ENCODE measurements at regions not wholly inside any gene's neighbourhood (a gene's known extent, or its start where the extent isn't known, plus 50 kb on each side); places are given as distances from the start of the nearest gene placed in this dataset.

GRCh38 chr3:8400911-8401310 is 100.7 kb upstream of the LMCD1 start:
- TF ChIP-seq CTCF (conservative IDR thresholded peaks at IDR 0.05; ENCODE audit: low read length) (no peak), EZH2phosphoT487 (IDR thresholded peaks at IDR 0.05; ENCODE audit: borderline replicate concordance, low read depth, low read length) (no peak)

Measured in OCI-LY7 (cell line).